ENCODE measurements at regions not wholly inside any gene's neighbourhood (a gene's known extent, or its start where the extent isn't known, plus 50 kb on each side); places are given as distances from the start of the nearest gene placed in this dataset.

DNA sequence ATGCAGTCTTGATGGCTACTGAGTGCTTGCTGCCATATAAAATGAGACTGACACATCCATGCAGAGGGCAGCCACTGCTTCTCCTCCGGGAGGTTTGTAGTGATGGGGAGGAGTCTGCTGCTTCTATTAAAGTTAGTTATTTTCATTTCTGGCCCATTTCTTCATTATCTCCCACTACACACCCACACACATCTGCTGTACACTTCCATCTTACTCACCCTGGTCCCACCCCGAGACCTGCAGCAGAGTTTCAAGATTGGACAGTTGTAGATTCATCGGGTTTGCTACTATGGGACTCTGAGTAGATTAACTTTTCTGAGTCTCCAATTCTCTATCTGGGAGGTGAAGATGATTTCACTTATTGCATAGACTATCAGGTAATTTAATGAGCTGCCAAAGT is 176.2 kb upstream of the SNX19 start:
- Histone ChIP-seq H3K4me1 (ENCODE audit: control extremely low read depth in 1 of 4, control insufficient read depth in 4 of 4, insufficient read depth in 4 of 4, low read length in 3 of 4) (no peaks in the 10 kb centered on the region), H3K9me3 (ENCODE audit: control extremely low read depth in 1 of 5, control insufficient read depth in 4 of 5, insufficient read depth in 2 of 5, low read depth in 1 of 5, low read length in 4 of 5) (no peaks in the 10 kb centered on the region), H3K4me3 (ENCODE audit: control insufficient read depth in 1 of 7, extremely low read depth in 1 of 7, insufficient read depth in 4 of 7, low read depth in 2 of 7, low read length in 6 of 7) (no peak overlapping the region), H3K36me3 (ENCODE audit: control insufficient read depth in 4 of 4, insufficient read depth in 4 of 4, low read length in 3 of 4) (no peaks in the 10 kb centered on the region), H3K27me3 (replicated peaks in 2 of 5; ENCODE audit: control insufficient read depth in 4 of 5, insufficient read depth in 5 of 5, low read length in 4 of 5) (no peaks in the 10 kb centered on the region), H3K27ac (ENCODE audit: insufficient read depth in 1 of 2, low read depth in 1 of 2, low read length in 2 of 2, poor library complexity in 1 of 2, severe bottlenecking in 2 of 2) (no peak overlapping the region)
- CTCF ChIA-PET = no interaction called here
- no peak for DNase-seq
- no CpG with 5 or more reads among the region's 3 CpGs for WGBS (ENCODE audit: insufficient coverage)
- POLR2A ChIA-PET = no interaction called here

DNA sequence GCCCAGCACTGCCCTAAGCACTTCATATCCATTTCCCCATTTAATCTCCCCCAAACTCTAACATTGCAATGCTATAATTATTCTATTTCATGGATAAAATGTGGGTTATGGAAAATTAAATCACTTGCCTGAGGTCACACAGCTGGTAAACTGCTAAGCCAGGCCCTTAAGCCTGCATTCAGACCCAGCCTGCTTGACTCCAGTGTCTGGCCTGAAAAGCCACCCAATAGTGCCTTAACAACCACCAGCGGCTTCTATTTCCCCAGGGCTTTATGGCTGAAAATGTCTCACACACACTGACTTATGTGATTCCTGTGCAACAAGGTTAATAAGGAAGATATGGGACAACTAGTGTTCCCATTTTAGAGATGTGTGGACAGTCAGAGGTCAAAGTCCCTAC is 178.5 kb upstream of the SNX19 start:
- POLR2A ChIA-PET = no interaction called here
- no peak overlapping the region for H3K4me3 ChIP-seq (ENCODE audit: control insufficient read depth in 1 of 7, extremely low read depth in 1 of 7, insufficient read depth in 4 of 7, low read depth in 2 of 7, low read length in 6 of 7)
- no peaks in the 10 kb centered on the region for H3K36me3 ChIP-seq (ENCODE audit: control insufficient read depth in 4 of 4, insufficient read depth in 4 of 4, low read length in 3 of 4)

DNA sequence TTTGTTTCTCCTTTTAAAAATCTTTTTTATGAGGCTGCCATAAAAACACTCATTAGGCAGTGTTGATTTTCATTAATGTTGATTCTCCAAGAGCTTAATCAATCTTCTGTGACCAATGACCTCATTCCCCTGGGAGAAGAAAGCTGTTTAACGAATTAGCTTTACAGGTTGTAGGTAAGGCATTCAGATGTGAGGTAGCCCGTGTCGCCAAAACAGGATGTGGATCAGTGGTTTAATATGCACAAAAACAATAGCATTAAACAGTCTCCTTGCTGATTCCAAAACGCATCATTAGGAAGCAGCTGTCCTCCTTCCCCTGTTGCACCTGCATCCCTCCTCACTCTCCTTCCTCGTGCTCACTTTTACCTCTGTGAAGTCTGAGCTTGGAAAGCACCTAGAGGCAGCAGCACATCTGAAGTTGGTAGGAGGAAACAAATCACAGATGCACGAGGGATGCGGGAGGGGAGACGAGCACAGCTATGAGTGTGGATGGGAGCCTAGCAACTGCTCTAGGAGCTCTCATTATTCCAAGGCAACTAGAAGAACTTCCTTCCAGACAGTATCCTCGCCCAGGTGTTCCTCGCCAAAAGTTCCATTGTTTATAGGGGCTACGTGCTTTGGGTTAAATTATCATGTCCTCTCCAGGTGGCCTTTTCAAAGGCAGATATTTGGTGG is 179.4 kb upstream of the SNX19 start:
- ChIA-PET POLR2A (no interaction called here), CTCF (interaction anchor here (1.3 kb wide), 1 partner anchor 11 kb away, joined by 3 read pairs; no protein-coding TSS in a partner anchor)
- 83% methylated on average over 8 of the region's 11 CpGs for WGBS (ENCODE audit: insufficient coverage)
- H3K27ac ChIP-seq (ENCODE audit: insufficient read depth in 1 of 2, low read depth in 1 of 2, low read length in 2 of 2, poor library complexity in 1 of 2, severe bottlenecking in 2 of 2) = no peak overlapping the region
- H3K4me3 ChIP-seq (ENCODE audit: control insufficient read depth in 1 of 7, extremely low read depth in 1 of 7, insufficient read depth in 4 of 7, low read depth in 2 of 7, low read length in 6 of 7) = no peak overlapping the region
- H3K9me3 ChIP-seq (ENCODE audit: control extremely low read depth in 1 of 5, control insufficient read depth in 4 of 5, insufficient read depth in 2 of 5, low read depth in 1 of 5, low read length in 4 of 5) = no peaks in the 10 kb centered on the region
- peaks cover 0 to 1% (median 0%) of the 10 kb centered on the region in 5 experiments for H3K27me3 ChIP-seq (replicated peaks in 2 of 5; ENCODE audit: control insufficient read depth in 4 of 5, insufficient read depth in 5 of 5, low read length in 4 of 5)
- no peaks in the 10 kb centered on the region for H3K36me3 ChIP-seq (ENCODE audit: control insufficient read depth in 4 of 4, insufficient read depth in 4 of 4, low read length in 3 of 4)
- no peaks in the 10 kb centered on the region for H3K4me1 ChIP-seq (ENCODE audit: control extremely low read depth in 1 of 4, control insufficient read depth in 4 of 4, insufficient read depth in 4 of 4, low read length in 3 of 4)
- DNase-seq = no peak

More for the DNA sequence above, 178.5 kb upstream of the SNX19 start:
- H3K27ac ChIP-seq (ENCODE audit: insufficient read depth in 1 of 2, low read depth in 1 of 2, low read length in 2 of 2, poor library complexity in 1 of 2, severe bottlenecking in 2 of 2) = no peak overlapping the region
- 100% methylated on average over 1 of the region's 1 CpG for WGBS (ENCODE audit: insufficient coverage)
- CTCF ChIA-PET = interaction anchor here (1.1 to 1.3 kb wide), 2 partner anchors 12 to 30 kb away, joined by 3 read pairs; no protein-coding TSS in a partner anchor
- H3K4me1 ChIP-seq (ENCODE audit: control extremely low read depth in 1 of 4, control insufficient read depth in 4 of 4, insufficient read depth in 4 of 4, low read length in 3 of 4) = no peaks in the 10 kb centered on the region
- DNase-seq = no peak
- peaks cover 0 to 1% (median 0%) of the 10 kb centered on the region in 5 experiments for H3K27me3 ChIP-seq (replicated peaks in 2 of 5; ENCODE audit: control insufficient read depth in 4 of 5, insufficient read depth in 5 of 5, low read length in 4 of 5)
- no peaks in the 10 kb centered on the region for H3K9me3 ChIP-seq (ENCODE audit: control extremely low read depth in 1 of 5, control insufficient read depth in 4 of 5, insufficient read depth in 2 of 5, low read depth in 1 of 5, low read length in 4 of 5)

DNA sequence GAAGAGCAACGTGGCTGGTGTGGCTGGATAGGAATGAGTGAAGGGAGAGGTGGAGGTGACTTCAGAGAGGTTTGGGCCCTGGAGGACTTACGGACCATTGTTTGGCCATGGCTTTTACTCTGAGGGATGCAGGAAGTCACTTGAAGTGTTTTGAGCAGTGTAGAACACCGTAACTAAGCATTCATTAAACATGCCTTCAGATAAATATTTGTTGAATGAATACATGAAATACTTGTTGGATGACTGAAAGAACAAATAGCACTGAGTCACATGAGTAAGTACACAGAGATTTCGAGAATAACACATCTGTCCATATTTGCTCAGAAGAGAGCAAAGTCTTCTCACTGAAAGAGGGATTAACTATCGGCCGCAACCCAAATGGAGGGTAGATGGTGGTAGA is 182.7 kb upstream of the SNX19 start:
- H3K27ac ChIP-seq (ENCODE audit: insufficient read depth in 1 of 2, low read depth in 1 of 2, low read length in 2 of 2, poor library complexity in 1 of 2, severe bottlenecking in 2 of 2) = no peak overlapping the region

DNA sequence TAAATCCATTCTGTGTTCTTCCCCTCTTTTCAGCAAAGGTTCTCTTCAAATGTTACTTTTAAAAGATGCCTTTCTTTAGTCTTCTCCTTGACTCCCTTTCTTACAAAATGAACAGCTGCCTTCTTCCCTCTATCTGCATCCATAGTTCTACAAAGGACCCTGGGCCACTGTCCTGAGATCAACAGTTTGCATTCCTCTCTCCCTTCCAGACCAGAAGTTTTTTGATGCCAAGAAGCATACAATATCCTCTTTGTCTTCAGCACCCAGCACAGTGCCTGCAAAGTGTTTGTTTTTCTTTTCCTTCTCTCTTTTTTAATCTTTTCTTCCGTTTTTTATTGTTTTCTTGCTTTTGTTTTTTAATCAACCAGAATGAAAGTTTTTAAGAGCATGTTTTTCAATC is 183.5 kb upstream of the SNX19 start:
- no peak overlapping the region for H3K27ac ChIP-seq (ENCODE audit: insufficient read depth in 1 of 2, low read depth in 1 of 2, low read length in 2 of 2, poor library complexity in 1 of 2, severe bottlenecking in 2 of 2)
- ChIA-PET CTCF (no interaction called here), POLR2A (no interaction called here)

More for the DNA sequence above, 182.7 kb upstream of the SNX19 start:
- Histone ChIP-seq H3K27me3 (replicated peaks in 2 of 5; ENCODE audit: control insufficient read depth in 4 of 5, insufficient read depth in 5 of 5, low read length in 4 of 5) (peaks cover 0 to 4% (median 1%) of the 10 kb centered on the region in 5 experiments), H3K36me3 (ENCODE audit: control insufficient read depth in 4 of 4, insufficient read depth in 4 of 4, low read length in 3 of 4) (no peaks in the 10 kb centered on the region), H3K4me3 (ENCODE audit: control insufficient read depth in 1 of 7, extremely low read depth in 1 of 7, insufficient read depth in 4 of 7, low read depth in 2 of 7, low read length in 6 of 7) (no peak overlapping the region), H3K9me3 (ENCODE audit: control extremely low read depth in 1 of 5, control insufficient read depth in 4 of 5, insufficient read depth in 2 of 5, low read depth in 1 of 5, low read length in 4 of 5) (no peaks in the 10 kb centered on the region), H3K4me1 (ENCODE audit: control extremely low read depth in 1 of 4, control insufficient read depth in 4 of 4, insufficient read depth in 4 of 4, low read length in 3 of 4) (no peaks in the 10 kb centered on the region)
- no peak for DNase-seq
- ChIA-PET POLR2A (no interaction called here), CTCF (no interaction called here)
- WGBS (ENCODE audit: insufficient coverage) = 93% methylated on average over 3 of the region's 6 CpGs

DNA sequence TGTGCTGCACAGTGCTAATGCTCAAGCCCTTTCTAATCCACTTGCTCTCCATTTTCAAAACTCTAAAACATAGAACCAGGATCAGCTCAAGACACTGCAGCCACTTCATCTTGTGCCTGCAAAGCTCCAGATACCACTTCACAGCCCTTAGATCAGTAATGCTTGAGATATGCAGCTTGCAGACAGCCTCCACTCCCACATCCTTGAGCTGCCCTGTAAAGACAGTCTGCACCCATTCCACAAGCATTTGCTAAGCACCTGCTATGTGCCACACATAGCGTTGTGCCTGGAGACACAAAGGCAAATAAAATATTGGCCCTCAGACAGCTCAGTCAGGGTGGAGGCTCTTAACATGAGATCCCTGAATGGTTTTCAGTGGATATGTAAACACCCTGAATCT is 192.5 kb upstream of the SNX19 start:
- 100% methylated on average over 1 of the region's 1 CpG for WGBS (ENCODE audit: insufficient coverage)
- Histone ChIP-seq H3K4me3 (ENCODE audit: control insufficient read depth in 1 of 7, extremely low read depth in 1 of 7, insufficient read depth in 4 of 7, low read depth in 2 of 7, low read length in 6 of 7) (no peak overlapping the region), H3K4me1 (ENCODE audit: control extremely low read depth in 1 of 4, control insufficient read depth in 4 of 4, insufficient read depth in 4 of 4, low read length in 3 of 4) (no peaks in the 10 kb centered on the region), H3K9me3 (ENCODE audit: control extremely low read depth in 1 of 5, control insufficient read depth in 4 of 5, insufficient read depth in 2 of 5, low read depth in 1 of 5, low read length in 4 of 5) (peaks cover 0 to 16% (median 0%) of the 10 kb centered on the region in 5 experiments), H3K36me3 (ENCODE audit: control insufficient read depth in 4 of 4, insufficient read depth in 4 of 4, low read length in 3 of 4) (no peaks in the 10 kb centered on the region), H3K27ac (ENCODE audit: insufficient read depth in 1 of 2, low read depth in 1 of 2, low read length in 2 of 2, poor library complexity in 1 of 2, severe bottlenecking in 2 of 2) (no peak overlapping the region), H3K27me3 (replicated peaks in 2 of 5; ENCODE audit: control insufficient read depth in 4 of 5, insufficient read depth in 5 of 5, low read length in 4 of 5) (no peaks in the 10 kb centered on the region)
- DNase-seq = no peak
- POLR2A ChIA-PET = no interaction called here
- CTCF ChIA-PET = no interaction called here

More for the DNA sequence above, 183.5 kb upstream of the SNX19 start:
- Histone ChIP-seq H3K4me3 (ENCODE audit: control insufficient read depth in 1 of 7, extremely low read depth in 1 of 7, insufficient read depth in 4 of 7, low read depth in 2 of 7, low read length in 6 of 7) (no peak overlapping the region), H3K9me3 (ENCODE audit: control extremely low read depth in 1 of 5, control insufficient read depth in 4 of 5, insufficient read depth in 2 of 5, low read depth in 1 of 5, low read length in 4 of 5) (no peaks in the 10 kb centered on the region), H3K27me3 (replicated peaks in 2 of 5; ENCODE audit: control insufficient read depth in 4 of 5, insufficient read depth in 5 of 5, low read length in 4 of 5) (peaks cover 0 to 4% (median 1%) of the 10 kb centered on the region in 5 experiments), H3K4me1 (ENCODE audit: control extremely low read depth in 1 of 4, control insufficient read depth in 4 of 4, insufficient read depth in 4 of 4, low read length in 3 of 4) (no peaks in the 10 kb centered on the region), H3K36me3 (ENCODE audit: control insufficient read depth in 4 of 4, insufficient read depth in 4 of 4, low read length in 3 of 4) (no peaks in the 10 kb centered on the region)
- no peak for DNase-seq
- whole genome bisulfite sequencing (ENCODE audit: insufficient coverage) = no CpG with 5 or more reads among the region's 1 CpG

DNA sequence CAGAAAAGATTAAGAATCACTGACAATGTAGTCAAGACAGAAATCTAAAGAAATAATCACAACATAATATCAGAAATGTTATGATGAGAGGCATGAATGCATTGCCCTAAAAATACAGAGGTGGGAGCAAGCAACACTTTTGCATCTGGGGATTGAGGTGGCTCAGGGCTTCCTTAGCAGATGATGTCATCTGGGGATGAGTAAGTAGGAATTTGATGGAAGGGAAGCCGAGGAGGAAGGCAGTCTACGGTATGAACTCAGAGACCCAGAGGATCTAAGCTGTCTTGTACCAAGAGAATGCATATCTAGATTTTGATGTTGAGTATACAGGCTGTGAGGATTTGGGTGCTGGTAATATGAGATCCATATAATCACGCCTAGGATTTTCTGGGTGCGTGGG is 193.0 kb upstream of the SNX19 start:
- CTCF ChIA-PET = no interaction called here
- Histone ChIP-seq H3K4me3 (ENCODE audit: control insufficient read depth in 1 of 7, extremely low read depth in 1 of 7, insufficient read depth in 4 of 7, low read depth in 2 of 7, low read length in 6 of 7) (no peak overlapping the region), H3K9me3 (ENCODE audit: control extremely low read depth in 1 of 5, control insufficient read depth in 4 of 5, insufficient read depth in 2 of 5, low read depth in 1 of 5, low read length in 4 of 5) (peaks cover 0 to 16% (median 0%) of the 10 kb centered on the region in 5 experiments), H3K27ac (ENCODE audit: insufficient read depth in 1 of 2, low read depth in 1 of 2, low read length in 2 of 2, poor library complexity in 1 of 2, severe bottlenecking in 2 of 2) (no peak overlapping the region), H3K27me3 (replicated peaks in 2 of 5; ENCODE audit: control insufficient read depth in 4 of 5, insufficient read depth in 5 of 5, low read length in 4 of 5) (no peaks in the 10 kb centered on the region), H3K4me1 (ENCODE audit: control extremely low read depth in 1 of 4, control insufficient read depth in 4 of 4, insufficient read depth in 4 of 4, low read length in 3 of 4) (no peaks in the 10 kb centered on the region), H3K36me3 (ENCODE audit: control insufficient read depth in 4 of 4, insufficient read depth in 4 of 4, low read length in 3 of 4) (no peaks in the 10 kb centered on the region)
- POLR2A ChIA-PET = no interaction called here
- no peak for DNase-seq
- WGBS (ENCODE audit: insufficient coverage) = 95% methylated on average over 4 of the region's 4 CpGs
